ENCODE measurements at regions not wholly inside any gene's neighbourhood (a gene's known extent, or its start where the extent isn't known, plus 50 kb on each side); places are given as distances from the start of the nearest gene placed in this dataset.

DNA sequence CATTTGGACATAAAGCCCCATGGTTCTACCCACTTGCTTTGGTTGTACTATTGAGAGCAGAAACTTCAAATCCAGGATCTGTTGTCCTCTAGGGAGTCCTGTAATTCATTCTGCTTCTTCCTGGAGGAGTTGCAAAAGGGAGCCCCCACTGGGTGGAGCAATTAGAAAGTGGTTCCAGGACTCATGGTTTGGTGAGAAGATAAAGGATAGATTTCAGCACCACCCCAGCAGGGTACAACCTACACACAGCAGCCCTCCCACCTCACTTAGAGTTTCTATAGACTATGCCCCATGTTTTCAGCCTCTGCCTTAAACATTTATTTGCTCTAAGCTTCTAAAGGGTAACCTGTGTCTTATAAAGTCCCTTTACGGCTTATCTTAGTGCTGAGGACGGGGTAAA, 112.6 kb upstream of the ARRDC3 start:
- DNase-seq (ENCODE audit: extremely low read depth, low read depth) = no peak
- TF ChIP-seq, protein P1, sequence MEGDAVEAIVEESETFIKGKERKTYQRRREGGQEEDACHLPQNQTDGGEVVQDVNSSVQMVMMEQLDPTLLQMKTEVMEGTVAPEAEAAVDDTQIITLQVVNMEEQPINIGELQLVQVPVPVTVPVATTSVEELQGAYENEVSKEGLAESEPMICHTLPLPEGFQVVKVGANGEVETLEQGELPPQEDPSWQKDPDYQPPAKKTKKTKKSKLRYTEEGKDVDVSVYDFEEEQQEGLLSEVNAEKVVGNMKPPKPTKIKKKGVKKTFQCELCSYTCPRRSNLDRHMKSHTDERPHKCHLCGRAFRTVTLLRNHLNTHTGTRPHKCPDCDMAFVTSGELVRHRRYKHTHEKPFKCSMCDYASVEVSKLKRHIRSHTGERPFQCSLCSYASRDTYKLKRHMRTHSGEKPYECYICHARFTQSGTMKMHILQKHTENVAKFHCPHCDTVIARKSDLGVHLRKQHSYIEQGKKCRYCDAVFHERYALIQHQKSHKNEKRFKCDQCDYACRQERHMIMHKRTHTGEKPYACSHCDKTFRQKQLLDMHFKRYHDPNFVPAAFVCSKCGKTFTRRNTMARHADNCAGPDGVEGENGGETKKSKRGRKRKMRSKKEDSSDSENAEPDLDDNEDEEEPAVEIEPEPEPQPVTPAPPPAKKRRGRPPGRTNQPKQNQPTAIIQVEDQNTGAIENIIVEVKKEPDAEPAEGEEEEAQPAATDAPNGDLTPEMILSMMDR (IDR thresholded peaks at IDR 0.05; ENCODE audit: low read depth, low read length) = no peak

DNA sequence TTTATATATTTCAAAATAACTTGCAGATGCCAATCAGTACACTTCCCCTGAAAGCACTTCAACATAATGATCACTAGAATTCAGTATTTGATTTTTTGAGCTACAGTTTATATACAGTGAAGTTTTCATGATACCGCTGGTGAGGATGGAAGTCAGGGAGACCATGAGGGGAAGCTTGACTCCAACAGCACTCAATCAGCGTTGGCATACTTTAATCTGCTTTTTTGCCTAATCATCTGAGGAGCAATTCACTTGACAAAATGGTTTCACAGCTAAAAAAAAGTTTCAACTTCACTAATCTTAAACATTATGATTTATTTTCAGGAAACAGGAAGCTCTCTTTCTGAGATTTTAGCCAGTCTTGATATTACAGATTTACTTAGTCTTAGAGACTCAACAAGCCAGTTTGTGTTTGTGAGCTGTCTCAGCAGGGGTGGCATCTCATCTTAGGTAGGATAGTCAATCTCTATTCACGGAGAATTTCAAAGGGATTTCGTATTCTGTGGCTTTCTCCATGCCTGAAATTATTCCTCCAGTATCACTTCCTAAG, 111.4 kb upstream of the ARRDC3 start:
- no peak for DNase-seq (ENCODE audit: extremely low read depth, low read depth)
- TF ChIP-seq, protein P1 (IDR thresholded peaks at IDR 0.05; ENCODE audit: low read depth, low read length) = no peak

DNA sequence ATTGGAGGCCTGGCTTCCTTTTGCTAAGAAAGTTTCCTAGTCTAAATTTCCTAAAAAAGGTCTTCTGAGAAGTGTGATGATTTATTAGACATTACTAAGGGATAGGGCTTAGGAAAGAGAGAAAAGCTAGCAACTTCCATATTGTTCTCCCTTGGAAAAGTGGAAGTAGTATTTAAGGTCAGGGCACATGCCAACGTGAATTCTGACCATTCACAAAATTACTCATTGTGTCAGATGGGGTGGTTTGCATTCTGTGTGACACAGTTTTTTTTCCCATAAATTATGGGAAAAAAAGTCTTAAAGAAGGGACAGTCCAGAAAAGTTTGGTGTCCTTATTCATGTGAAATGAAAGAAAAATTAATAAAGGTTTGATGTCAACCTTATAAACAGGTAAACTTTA, 110.0 kb upstream of the ARRDC3 start:
- DNase-seq (ENCODE audit: extremely low read depth, low read depth) = no peak
- TF ChIP-seq, protein P1 (IDR thresholded peaks at IDR 0.05; ENCODE audit: low read depth, low read length) = no peak

DNA sequence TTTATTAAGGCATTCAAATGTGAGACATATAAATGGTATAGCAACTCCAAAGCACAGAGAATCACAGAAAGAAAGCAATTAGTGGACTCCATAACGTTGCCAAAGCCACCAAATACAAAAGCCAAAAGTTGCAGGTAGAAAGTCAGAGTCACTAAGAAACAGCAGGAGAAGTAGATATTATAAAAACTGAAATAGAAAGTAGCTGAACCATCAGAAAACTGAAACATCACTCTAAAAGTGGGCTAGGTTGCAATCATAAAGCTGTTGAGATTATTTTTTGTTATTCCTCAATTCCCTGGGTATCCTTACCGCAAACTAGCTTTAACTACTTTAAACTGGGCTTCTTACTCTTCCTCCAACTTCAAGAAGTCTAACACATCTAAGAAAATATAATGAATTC, 108.1 kb upstream of the ARRDC3 start:
- no peak for DNase-seq (ENCODE audit: extremely low read depth, low read depth)
- TF ChIP-seq, protein P1 (IDR thresholded peaks at IDR 0.05; ENCODE audit: low read depth, low read length) = no peak

DNA sequence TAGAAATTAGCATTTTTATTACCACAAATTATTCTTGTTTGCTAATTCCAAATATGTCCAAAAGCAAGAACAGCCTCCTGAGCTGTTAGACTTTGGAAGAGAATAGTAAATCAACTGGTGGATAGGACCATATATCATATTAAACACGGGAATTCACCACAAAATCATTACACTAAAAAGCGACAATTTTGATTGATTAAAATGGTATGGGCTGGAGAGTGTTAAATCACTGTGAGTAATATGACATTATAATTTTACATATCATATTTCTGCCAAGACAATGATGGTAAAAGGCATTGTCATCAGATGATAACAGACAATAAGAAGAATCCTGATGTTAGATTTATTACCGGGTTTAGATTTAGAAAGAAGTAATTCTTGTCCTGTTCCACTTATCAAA, 107.2 kb upstream of the ARRDC3 start:
- TF ChIP-seq, protein P1 (IDR thresholded peaks at IDR 0.05; ENCODE audit: low read depth, low read length) = no peak
- no peak for DNase-seq (ENCODE audit: extremely low read depth, low read depth)

DNA sequence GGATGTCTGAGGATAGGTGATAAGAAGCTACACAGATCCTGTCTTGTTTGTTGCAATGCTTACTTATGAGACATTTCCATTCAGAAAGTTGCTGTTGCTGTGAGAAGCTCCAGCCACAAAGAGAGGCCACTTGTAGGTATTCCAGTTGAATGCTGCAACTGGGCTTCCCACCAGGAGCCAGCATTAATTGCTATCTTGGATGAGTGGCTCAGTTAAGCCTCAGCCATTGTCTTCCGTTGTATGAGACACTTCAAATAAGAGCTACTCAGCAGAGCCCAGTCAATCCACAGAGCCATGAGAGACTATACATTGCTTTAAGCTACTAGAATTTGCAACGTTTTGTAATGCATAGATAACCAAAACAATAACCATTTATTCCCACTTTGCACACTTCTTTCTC, 104.3 kb upstream of the ARRDC3 start:
- TF ChIP-seq, protein P1 (IDR thresholded peaks at IDR 0.05; ENCODE audit: low read depth, low read length) = no peak
- DNase-seq (ENCODE audit: extremely low read depth, low read depth) = no peak

DNA sequence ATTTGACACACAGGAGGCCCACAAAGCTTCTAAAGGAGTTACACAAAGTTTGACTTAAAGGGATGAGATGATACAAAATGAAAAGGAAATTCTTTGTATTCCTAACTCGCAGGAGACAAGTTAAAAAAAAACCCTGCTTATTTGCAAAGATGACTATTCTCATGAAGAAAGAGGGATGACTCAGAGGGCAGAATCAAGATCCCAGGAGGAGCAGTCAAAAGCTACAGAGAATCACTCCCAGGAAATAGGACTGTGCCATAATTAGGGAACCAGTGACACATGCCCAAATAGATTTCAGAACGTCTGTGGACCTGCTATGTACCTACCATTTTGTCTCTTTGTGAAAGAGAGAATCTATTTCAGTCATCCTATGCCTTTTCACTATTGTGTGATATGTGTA, 103.5 kb upstream of the ARRDC3 start:
- no peak for DNase-seq (ENCODE audit: extremely low read depth, low read depth)
- TF ChIP-seq, protein P1 (IDR thresholded peaks at IDR 0.05; ENCODE audit: low read depth, low read length) = no peak
